ENCODE measurements at regions not wholly inside any gene's neighbourhood (a gene's known extent, or its start where the extent isn't known, plus 50 kb on each side); places are given as distances from the start of the nearest gene placed in this dataset.

DNA sequence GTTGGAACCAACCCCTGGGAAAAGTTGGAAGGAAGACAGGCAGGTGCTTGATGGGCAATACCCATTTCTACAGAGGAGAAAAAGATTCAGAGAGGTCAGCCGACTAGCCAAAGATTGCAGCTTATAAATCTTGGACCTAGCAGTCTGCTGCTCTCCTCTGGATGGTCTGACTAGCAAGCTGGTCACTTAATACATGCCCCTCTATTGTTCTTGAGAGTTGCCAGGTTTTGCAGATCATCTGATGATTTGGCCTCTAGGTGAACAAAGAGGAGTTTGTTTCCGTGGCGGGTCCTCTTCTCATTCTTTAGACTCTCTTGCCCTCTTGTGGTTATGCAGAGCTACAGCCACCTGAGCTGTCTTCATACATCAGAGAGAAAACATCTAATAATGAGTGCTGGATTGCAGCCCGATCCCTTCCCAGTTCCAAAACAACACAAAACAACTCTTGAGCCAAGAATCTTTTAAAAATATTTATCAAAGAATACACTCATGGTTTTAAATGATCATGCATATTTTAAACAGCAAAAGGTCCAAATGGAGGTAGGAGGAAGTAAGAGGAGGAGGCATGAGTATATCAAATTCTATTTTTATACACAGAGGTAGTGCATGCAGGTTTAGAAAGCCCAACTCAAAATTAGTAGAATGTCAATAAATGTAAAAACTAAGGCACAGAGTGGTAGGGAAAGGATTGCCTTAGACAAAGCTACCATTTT is 115.7 kb downstream of the SLC30A10 start:
- peaks cover 9% of the 10 kb centered on the region for H3K4me1 ChIP-seq
- no peaks in the 10 kb centered on the region for H3K9me3 ChIP-seq
- no peaks in the 10 kb centered on the region for H3K36me3 ChIP-seq (ENCODE audit: low read depth, missing control alignments)
- H3K27me3 ChIP-seq: no peaks in the 10 kb centered on the region
- TF ChIP-seq CTCF (IDR thresholded peaks at IDR 0.05): peak; percentile 70 to 86 (median 74)
- TF ChIP-seq POLR2A (IDR thresholded peaks at IDR 0.05): no peak
- DNase-seq: peak; percentile 76
- no peak overlapping the region for H3K27ac ChIP-seq
- H3K4me3 ChIP-seq: no peak overlapping the region
- intact Hi-C loops (cut with DNase I; ENCODE audit: low total_unique reads): no loop called here
- 24 to 43% methylated on average over 4 of the region's 4 CpGs for WGBS, 2 donors

- no peak overlapping the region for H3K27ac ChIP-seq
- intact Hi-C loops (cut with DNase I; ENCODE audit: low total_unique reads): no loop called here
- DNase-seq: no peak
- H3K4me3 ChIP-seq: no peak overlapping the region
- no peaks in the 10 kb centered on the region for H3K27me3 ChIP-seq
- TF ChIP-seq POLR2A (IDR thresholded peaks at IDR 0.05) (no peak), CTCF (IDR thresholded peaks at IDR 0.05) (no peak)
- no peaks in the 10 kb centered on the region for H3K36me3 ChIP-seq (ENCODE audit: low read depth, missing control alignments)
- H3K9me3 ChIP-seq: no peaks in the 10 kb centered on the region
- peaks cover 9% of the 10 kb centered on the region for H3K4me1 ChIP-seq
- WGBS, 2 donors: 37 to 49% methylated on average over 4 of the region's 4 CpGs
Observed at GRCh38 chr1:219812086-219812485, 116.3 kb downstream of the SLC30A10 start.

- H3K9me3 ChIP-seq: no peaks in the 10 kb centered on the region
- intact Hi-C loops (cut with DNase I; ENCODE audit: low total_unique reads): no loop called here
- H3K36me3 ChIP-seq (ENCODE audit: low read depth, missing control alignments): no peaks in the 10 kb centered on the region
- no peak overlapping the region for H3K27ac ChIP-seq
- 38 to 45% methylated on average over 5 of the region's 5 CpGs for whole genome bisulfite sequencing, 2 donors
- H3K4me1 ChIP-seq: peaks cover 9% of the 10 kb centered on the region
- no peaks in the 10 kb centered on the region for H3K27me3 ChIP-seq
- peak; percentile 25 for DNase-seq
- H3K4me3 ChIP-seq: no peak overlapping the region
- TF ChIP-seq POLR2A (IDR thresholded peaks at IDR 0.05) (no peak), CTCF (IDR thresholded peaks at IDR 0.05) (no peak)
Observed at GRCh38 chr1:219810451-219810850, 117.9 kb downstream of the SLC30A10 start.

DNA sequence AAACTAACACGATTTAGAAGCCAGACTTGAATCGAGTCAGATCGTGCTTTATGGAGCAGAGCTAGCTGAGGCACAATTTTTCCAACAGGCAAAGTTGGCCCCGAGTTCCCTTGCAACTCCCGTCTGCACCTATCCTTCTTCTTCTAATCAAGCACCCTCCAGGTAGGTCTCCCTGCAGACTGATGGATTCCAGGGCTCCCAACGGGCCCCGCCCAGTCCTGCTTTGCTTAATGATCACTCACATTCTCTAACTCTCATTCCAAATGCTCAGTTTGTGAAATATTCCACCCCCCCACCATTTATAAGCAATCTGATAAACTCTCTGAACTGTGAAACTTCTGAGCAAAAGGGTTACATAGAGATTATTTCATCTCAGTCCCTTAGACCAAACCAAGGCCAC is 119.6 kb downstream of the SLC30A10 start:
- Histone ChIP-seq H3K9me3 (no peaks in the 10 kb centered on the region), H3K27ac (no peak overlapping the region), H3K4me3 (no peak overlapping the region), H3K27me3 (no peaks in the 10 kb centered on the region), H3K36me3 (ENCODE audit: low read depth, missing control alignments) (no peaks in the 10 kb centered on the region), H3K4me1 (peaks cover 9% of the 10 kb centered on the region)
- intact Hi-C loops (cut with DNase I; ENCODE audit: low total_unique reads): no loop called here
- no peak for TF ChIP-seq CTCF (IDR thresholded peaks at IDR 0.05)
- no peak for TF ChIP-seq POLR2A (IDR thresholded peaks at IDR 0.05)
- 90 to 94% methylated on average over 7 of the region's 7 CpGs for WGBS, 2 donors
- DNase-seq: no peak

DNA sequence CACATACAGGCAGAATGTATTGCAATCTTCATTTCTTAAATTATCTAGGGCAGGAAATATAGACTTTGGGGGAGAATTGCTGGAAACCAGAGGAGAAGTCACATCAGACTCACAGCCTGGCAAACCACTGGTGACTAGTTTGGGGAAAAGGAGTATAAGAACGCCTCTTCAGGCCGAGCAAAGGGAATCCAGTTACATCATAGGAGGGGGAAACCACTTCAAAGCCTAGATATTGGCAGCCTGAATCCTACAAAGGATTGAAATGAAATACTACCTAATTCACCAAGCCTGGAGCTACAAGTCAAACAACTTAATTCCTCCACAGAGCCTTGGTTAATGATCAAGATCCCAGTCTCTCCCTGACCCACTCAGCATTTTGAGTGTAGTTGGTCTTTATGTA is 121.7 kb downstream of the SLC30A10 start:
- no peaks in the 10 kb centered on the region for H3K4me1 ChIP-seq
- WGBS, 2 donors: 88 to 96% methylated on average over 2 of the region's 2 CpGs
- intact Hi-C loops (cut with DNase I; ENCODE audit: low total_unique reads): no loop called here
- H3K27me3 ChIP-seq: no peaks in the 10 kb centered on the region
- no peak for TF ChIP-seq CTCF (IDR thresholded peaks at IDR 0.05)
- no peak for TF ChIP-seq POLR2A (IDR thresholded peaks at IDR 0.05)
- no peak overlapping the region for H3K4me3 ChIP-seq
- H3K36me3 ChIP-seq (ENCODE audit: low read depth, missing control alignments): no peaks in the 10 kb centered on the region
- H3K9me3 ChIP-seq: no peaks in the 10 kb centered on the region
- H3K27ac ChIP-seq: no peak overlapping the region
- no peak for DNase-seq
